Calu3 (cell line): ENCODE measurements at regions not wholly inside any gene's neighbourhood (a gene's known extent, or its start where the extent isn't known, plus 50 kb on each side); places are given as distances from the start of the nearest gene placed in this dataset.

Source experiments
- BruUV-seq: library from RNA; stranded (reverse); fragments of 400-500 nt; replicated peaks from 2 replicates; lab custom pipeline; 2021; lab: Mats Ljungman, UMichigan
- CTCF ChIA-PET: fragments of 300-600 bp; sonication (Branson Sonifier 250); formaldehyde crosslinking; loops from one replicate; lab custom pipeline; 2022; ENCODE audit warnings: antibody characterized with exemption; lab: Charles Lee
- DNase-seq: peaks from one replicate; pipeline ENCODE4 v3.0.0; 2022
- H3K27ac Mint-ChIP-seq: one replicate; pipeline ENCODE4 v1.8.0; 2022; ENCODE audit warnings: mixed read lengths; ENCODE audit not compliant: unreplicated experiment
- H3K27me3 Mint-ChIP-seq: one replicate; pipeline ENCODE4 v1.8.0; 2022; ENCODE audit warnings: mixed read lengths; ENCODE audit not compliant: unreplicated experiment
- H3K36me3 Mint-ChIP-seq: one replicate; pipeline ENCODE4 v1.8.0; 2022; ENCODE audit warnings: mild to moderate bottlenecking, moderate library complexity, mixed read lengths; ENCODE audit not compliant: insufficient read depth, unreplicated experiment
- H3K4me1 Mint-ChIP-seq: one replicate; pipeline ENCODE4 v1.8.0; 2022; ENCODE audit warnings: mild to moderate bottlenecking, low read depth, mixed read lengths; ENCODE audit not compliant: unreplicated experiment
- H3K4me3 Mint-ChIP-seq: one replicate; pipeline ENCODE4 v1.8.0; 2022; ENCODE audit warnings: mild to moderate bottlenecking, low read depth, moderate library complexity, mixed read lengths; ENCODE audit not compliant: unreplicated experiment
- H3K9me3 Mint-ChIP-seq: one replicate; pipeline ENCODE4 v1.8.0; 2022; ENCODE audit warnings: low read depth, mixed read lengths; ENCODE audit not compliant: unreplicated experiment
- intact Hi-C: fragments of 100-400 bp; cut with micrococcal nuclease; formaldehyde crosslinking; loops from one replicate; pipeline ENCODE4 v1.10.0; 2022; ENCODE audit not compliant: unreplicated experiment
- TF ChIP-seq, protein P1 (sequence below): fragments of 200-600 bp; IDR thresholded peaks from one replicate; pipeline ENCODE4 v1.8.0; 2022; ENCODE audit warnings: antibody characterized with exemption; ENCODE audit not compliant: unreplicated experiment

DNA sequence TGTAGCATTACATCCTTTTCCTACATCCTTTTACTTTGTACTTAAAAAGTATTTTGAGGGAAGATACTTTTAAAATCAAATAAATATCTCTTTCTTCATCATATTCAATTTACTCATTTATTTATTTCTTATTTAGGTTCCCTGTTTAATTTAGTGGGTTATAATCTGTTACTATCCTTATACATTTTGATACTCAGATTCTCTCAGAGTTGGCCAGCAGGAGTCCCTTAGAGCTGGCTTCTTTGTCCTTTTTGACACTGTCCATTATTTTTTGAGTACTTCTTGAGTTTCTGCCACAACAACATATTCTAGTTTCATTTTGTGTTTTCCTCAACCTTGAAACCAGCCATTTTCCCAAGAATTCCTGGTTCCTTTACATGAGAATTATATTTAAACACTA is 111.6 kb upstream of the DCBLD2 start:
- Mint-ChIP-seq H3K4me1 (no peaks in the 10 kb centered on the region), H3K4me3 (no peak overlapping the region), H3K9me3 (no peaks in the 10 kb centered on the region), H3K27me3 (no peaks in the 10 kb centered on the region), H3K27ac (no peak overlapping the region), H3K36me3 (no peaks in the 10 kb centered on the region)
- no peak for DNase-seq
- CTCF ChIA-PET: no interaction called here
- TF ChIP-seq, protein P1, sequence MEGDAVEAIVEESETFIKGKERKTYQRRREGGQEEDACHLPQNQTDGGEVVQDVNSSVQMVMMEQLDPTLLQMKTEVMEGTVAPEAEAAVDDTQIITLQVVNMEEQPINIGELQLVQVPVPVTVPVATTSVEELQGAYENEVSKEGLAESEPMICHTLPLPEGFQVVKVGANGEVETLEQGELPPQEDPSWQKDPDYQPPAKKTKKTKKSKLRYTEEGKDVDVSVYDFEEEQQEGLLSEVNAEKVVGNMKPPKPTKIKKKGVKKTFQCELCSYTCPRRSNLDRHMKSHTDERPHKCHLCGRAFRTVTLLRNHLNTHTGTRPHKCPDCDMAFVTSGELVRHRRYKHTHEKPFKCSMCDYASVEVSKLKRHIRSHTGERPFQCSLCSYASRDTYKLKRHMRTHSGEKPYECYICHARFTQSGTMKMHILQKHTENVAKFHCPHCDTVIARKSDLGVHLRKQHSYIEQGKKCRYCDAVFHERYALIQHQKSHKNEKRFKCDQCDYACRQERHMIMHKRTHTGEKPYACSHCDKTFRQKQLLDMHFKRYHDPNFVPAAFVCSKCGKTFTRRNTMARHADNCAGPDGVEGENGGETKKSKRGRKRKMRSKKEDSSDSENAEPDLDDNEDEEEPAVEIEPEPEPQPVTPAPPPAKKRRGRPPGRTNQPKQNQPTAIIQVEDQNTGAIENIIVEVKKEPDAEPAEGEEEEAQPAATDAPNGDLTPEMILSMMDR: no peak
- intact Hi-C loops: no loop called here
- BruUV-seq: no TSS peak

DNA sequence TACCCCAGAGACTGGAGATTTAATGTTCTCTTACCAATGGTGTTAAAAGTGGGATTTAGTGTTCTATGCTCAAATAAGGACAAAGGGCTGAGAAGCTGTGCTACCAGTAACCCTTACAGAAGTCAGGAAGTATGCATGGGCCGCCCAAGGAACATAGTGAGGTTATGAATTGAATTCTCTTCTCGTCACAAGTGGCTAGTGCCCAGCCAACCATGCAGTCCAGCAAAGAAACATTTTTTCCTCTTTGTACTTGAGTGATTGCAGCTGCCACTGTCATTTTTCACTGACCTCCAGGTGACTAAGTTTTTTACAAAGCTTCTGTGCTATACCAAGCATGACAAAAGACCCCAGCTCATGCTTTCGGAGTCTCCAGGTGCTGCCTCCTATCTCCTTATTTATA is 110.6 kb upstream of the DCBLD2 start:
- intact Hi-C loops: no loop called here
- Mint-ChIP-seq H3K4me3 (no peak overlapping the region), H3K9me3 (no peaks in the 10 kb centered on the region), H3K4me1 (no peaks in the 10 kb centered on the region), H3K27ac (no peak overlapping the region), H3K36me3 (no peaks in the 10 kb centered on the region), H3K27me3 (no peaks in the 10 kb centered on the region)
- BruUV-seq: no TSS peak
- CTCF ChIA-PET: no interaction called here
- TF ChIP-seq, protein P1: no peak
- DNase-seq: no peak

DNA sequence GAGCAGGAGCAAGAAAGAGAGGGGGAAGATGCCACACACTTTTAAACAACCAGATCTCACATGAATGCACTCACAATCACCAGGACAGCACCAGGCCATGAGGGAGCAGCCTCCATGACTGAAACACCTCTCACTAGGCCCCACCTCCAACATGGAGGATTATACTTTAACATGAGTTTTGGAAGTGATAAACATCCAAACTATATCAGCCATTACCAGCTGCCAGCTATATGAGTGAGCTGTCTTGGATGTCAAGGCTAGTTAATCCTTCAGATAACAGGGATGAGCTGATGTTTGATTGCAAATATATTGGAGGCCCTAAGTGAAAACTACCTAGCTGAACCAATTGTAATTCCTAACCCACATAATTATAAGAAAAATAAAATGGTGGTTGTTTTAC is 108.4 kb upstream of the DCBLD2 start:
- Mint-ChIP-seq H3K9me3 (no peaks in the 10 kb centered on the region), H3K4me1 (no peaks in the 10 kb centered on the region), H3K4me3 (no peak overlapping the region), H3K36me3 (no peaks in the 10 kb centered on the region), H3K27me3 (no peaks in the 10 kb centered on the region), H3K27ac (no peak overlapping the region)
- DNase-seq: no peak
- no TSS peak for BruUV-seq
- TF ChIP-seq, protein P1: no peak
- intact Hi-C loops: no loop called here
- CTCF ChIA-PET: no interaction called here

DNA sequence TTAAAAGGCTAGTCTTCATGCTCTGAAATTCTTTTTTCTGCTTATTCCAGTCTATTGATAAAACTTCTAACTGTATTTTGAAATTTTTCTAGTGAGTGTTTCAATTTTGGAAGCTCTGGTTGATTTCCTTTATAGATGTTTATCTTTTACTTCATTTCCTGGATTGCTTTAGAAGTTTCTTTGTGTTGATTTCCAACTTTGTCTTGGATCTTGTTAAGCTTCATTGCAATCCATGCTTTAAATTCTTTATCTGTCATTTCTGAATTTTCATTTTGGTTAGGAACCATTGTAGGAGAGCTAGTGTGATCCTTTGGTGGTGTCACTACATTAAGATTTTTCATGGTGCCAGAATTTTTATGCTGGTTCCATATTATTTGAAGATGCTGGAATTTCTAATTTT is 105.2 kb upstream of the DCBLD2 start:
- TF ChIP-seq, protein P1: no peak
- CTCF ChIA-PET: interaction anchor here (0.7 kb wide), 1 partner anchor 13 kb away, joined by 4 read pairs; no protein-coding TSS in a partner anchor
- H3K27ac Mint-ChIP-seq: no peak overlapping the region
- no peak for DNase-seq
- no peaks in the 10 kb centered on the region for H3K36me3 Mint-ChIP-seq
- H3K27me3 Mint-ChIP-seq: no peaks in the 10 kb centered on the region
- BruUV-seq: no TSS peak
- no peak overlapping the region for H3K4me3 Mint-ChIP-seq
- intact Hi-C loops: no loop called here
- H3K9me3 Mint-ChIP-seq: no peaks in the 10 kb centered on the region
- H3K4me1 Mint-ChIP-seq: no peaks in the 10 kb centered on the region
